OCI-LY1 (cell line): ENCODE measurements at regions not wholly inside any gene's neighbourhood (a gene's known extent, or its start where the extent isn't known, plus 50 kb on each side); places are given as distances from the start of the nearest gene placed in this dataset.

Source experiments
- H2AFZ ChIP-seq: fragments of 200-600 bp; sonication (generic), shearing (Covaris generic); 2 replicates; pipeline ENCODE4 v1.6.0; 2014; ENCODE audit warnings: antibody characterized with exemption, mild to moderate bottlenecking, low read length
- H3F3A ChIP-seq: fragments of 200-600 bp; sonication (generic), shearing (Covaris generic); 2 replicates; pipeline ENCODE4 v1.6.0; 2014; ENCODE audit warnings: mild to moderate bottlenecking, antibody characterized with exemption, low read length, moderate library complexity; ENCODE audit not compliant: insufficient read depth
- H3K27ac ChIP-seq: fragments of 200-600 bp; sonication (generic); 2 replicates; pipeline ENCODE4 v1.5.1; 2014; ENCODE audit warnings: low read length, mixed run types, mild to moderate bottlenecking, low read depth; ENCODE audit not compliant: poor library complexity, severe bottlenecking
- H3K27me3 ChIP-seq: fragments of 200-600 bp; sonication (generic); 2 replicates; pipeline ENCODE4 v1.6.0; 2014; ENCODE audit warnings: antibody characterized with exemption, mild to moderate bottlenecking, low read length, moderate library complexity; ENCODE audit not compliant: insufficient read depth
- H3K36me3 ChIP-seq: fragments of 200-600 bp; sonication (generic); 2 replicates; pipeline ENCODE4 v1.6.1; 2014; ENCODE audit warnings: mild to moderate bottlenecking, antibody characterized with exemption, low read length, moderate library complexity, mixed read lengths; ENCODE audit not compliant: insufficient read depth
- H3K4me1 ChIP-seq: fragments of 200-600 bp; sonication (generic); 2 replicates; pipeline ENCODE4 v1.5.1; 2014; ENCODE audit warnings: mild to moderate bottlenecking, low read length, moderate library complexity; ENCODE audit not compliant: insufficient read depth, severe bottlenecking
- H3K4me2 ChIP-seq: fragments of 200-600 bp; sonication (generic), shearing (Covaris generic); 2 replicates; pipeline ENCODE4 v1.6.1; 2014; ENCODE audit warnings: low read length
- H3K4me3 ChIP-seq: fragments of 200-600 bp; sonication (generic); 2 replicates; pipeline ENCODE4 v1.5.1; 2014; ENCODE audit warnings: low read length, low read depth, mild to moderate bottlenecking, mixed read lengths; ENCODE audit not compliant: poor library complexity, severe bottlenecking
- H3K79me2 ChIP-seq: fragments of 200-600 bp; shearing (Covaris generic); 2 replicates; pipeline ENCODE4 v1.6.1; 2016; ENCODE audit warnings: mixed run types, low read length, mixed read lengths; ENCODE audit not compliant: insufficient read depth
- H3K9ac ChIP-seq: fragments of 200-600 bp; sonication (generic), shearing (Covaris generic); 2 replicates; pipeline ENCODE4 v1.6.1; 2014; ENCODE audit warnings: mild to moderate bottlenecking, low read length, mixed read lengths
- H3K9me2 ChIP-seq: fragments of 200-600 bp; sonication (generic), shearing (Covaris generic); 2 replicates; pipeline ENCODE4 v1.6.1; 2014; ENCODE audit warnings: low read depth, mild to moderate bottlenecking, low read length, mixed read lengths
- H3K9me3 ChIP-seq: fragments of 200-600 bp; shearing (Covaris generic); 2 replicates; pipeline ENCODE4 v1.6.1; 2014; ENCODE audit warnings: low read length, mixed read lengths
- H4K20me1 ChIP-seq: fragments of 200-600 bp; sonication (generic), shearing (Covaris generic); 2 replicates; pipeline ENCODE4 v1.6.0; 2016; ENCODE audit warnings: mild to moderate bottlenecking, low read length; ENCODE audit not compliant: insufficient read depth
- EZH2 ChIP-seq: fragments of 200-600 bp; sonication (generic), shearing (Covaris generic); IDR thresholded peaks from 2 replicates; pipeline ENCODE4 v1.8.0; 2017; ENCODE audit warnings: borderline replicate concordance, mixed run types, mild to moderate bottlenecking, antibody characterized with exemption, low read length, moderate library complexity, mixed read lengths
- TF ChIP-seq, protein P1 (sequence below): fragments of 200-600 bp; sonication (generic), shearing (Covaris generic); IDR thresholded peaks from 2 replicates; pipeline ENCODE4 v1.5.1; 2017; ENCODE audit warnings: mild to moderate bottlenecking, antibody characterized with exemption, low read length, moderate library complexity, mixed read lengths

DNA sequence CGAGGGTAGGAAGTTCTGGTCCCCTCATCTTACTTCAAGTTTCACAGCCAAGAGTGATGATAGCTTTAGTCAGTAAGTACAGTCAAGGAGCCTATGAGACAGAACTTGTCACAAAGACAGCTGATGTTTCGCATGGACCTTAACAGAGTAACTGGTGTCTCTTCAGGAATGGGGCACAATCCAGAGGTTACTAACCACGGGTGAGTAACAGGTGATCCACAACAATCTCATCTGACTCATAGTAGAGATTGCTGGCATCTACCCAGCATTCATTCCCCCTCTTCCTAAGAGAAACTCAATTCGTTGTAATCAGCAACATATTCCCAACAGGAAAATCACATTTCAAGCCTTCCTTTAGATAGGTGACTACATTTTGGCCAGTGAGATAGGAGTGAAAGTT, 126.7 kb downstream of the SNX18 start:
- Histone ChIP-seq H3K27ac (no peak overlapping the region), H2AFZ (no peak overlapping the region)

DNA sequence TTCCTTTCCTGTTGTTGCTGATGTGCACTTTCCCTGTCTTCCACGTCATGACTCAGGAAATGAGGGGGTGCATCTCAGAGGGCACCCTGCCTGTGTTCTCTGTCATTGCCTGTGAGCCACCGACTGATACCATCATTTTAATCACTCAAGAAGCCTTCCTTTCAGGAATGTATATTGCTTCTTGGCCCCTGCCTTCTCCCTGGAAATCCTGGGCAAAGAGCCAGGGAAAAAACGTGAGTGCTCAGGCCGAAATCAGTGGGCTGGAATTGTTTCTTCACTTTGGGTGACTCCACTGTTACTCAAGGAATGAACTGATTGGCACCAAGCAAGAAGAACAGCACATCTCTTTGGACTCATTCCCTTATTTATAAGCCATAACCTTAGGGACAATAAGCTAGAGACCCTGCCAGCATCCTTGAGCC, 126.1 kb downstream of the SNX18 start:
- Histone ChIP-seq H3F3A (no peaks in the 10 kb centered on the region), H3K27me3 (no peaks in the 10 kb centered on the region), H3K27ac (no peak overlapping the region)

More for the DNA sequence above, 126.7 kb downstream of the SNX18 start:
- Histone ChIP-seq H3K4me2 (no peak overlapping the region), H3K9ac (no peak overlapping the region), H3K36me3 (no peaks in the 10 kb centered on the region), H3K79me2 (no peaks in the 10 kb centered on the region), H3K9me2 (no peaks in the 10 kb centered on the region), H3K9me3 (no peaks in the 10 kb centered on the region), H3K4me1 (peaks cover 23% of the 10 kb centered on the region), H4K20me1 (no peaks in the 10 kb centered on the region), H3K27me3 (no peaks in the 10 kb centered on the region), H3K4me3 (no peak overlapping the region), H3F3A (no peaks in the 10 kb centered on the region)
- TF ChIP-seq, protein P1, sequence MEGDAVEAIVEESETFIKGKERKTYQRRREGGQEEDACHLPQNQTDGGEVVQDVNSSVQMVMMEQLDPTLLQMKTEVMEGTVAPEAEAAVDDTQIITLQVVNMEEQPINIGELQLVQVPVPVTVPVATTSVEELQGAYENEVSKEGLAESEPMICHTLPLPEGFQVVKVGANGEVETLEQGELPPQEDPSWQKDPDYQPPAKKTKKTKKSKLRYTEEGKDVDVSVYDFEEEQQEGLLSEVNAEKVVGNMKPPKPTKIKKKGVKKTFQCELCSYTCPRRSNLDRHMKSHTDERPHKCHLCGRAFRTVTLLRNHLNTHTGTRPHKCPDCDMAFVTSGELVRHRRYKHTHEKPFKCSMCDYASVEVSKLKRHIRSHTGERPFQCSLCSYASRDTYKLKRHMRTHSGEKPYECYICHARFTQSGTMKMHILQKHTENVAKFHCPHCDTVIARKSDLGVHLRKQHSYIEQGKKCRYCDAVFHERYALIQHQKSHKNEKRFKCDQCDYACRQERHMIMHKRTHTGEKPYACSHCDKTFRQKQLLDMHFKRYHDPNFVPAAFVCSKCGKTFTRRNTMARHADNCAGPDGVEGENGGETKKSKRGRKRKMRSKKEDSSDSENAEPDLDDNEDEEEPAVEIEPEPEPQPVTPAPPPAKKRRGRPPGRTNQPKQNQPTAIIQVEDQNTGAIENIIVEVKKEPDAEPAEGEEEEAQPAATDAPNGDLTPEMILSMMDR: no peak
- TF ChIP-seq EZH2: no peak

DNA sequence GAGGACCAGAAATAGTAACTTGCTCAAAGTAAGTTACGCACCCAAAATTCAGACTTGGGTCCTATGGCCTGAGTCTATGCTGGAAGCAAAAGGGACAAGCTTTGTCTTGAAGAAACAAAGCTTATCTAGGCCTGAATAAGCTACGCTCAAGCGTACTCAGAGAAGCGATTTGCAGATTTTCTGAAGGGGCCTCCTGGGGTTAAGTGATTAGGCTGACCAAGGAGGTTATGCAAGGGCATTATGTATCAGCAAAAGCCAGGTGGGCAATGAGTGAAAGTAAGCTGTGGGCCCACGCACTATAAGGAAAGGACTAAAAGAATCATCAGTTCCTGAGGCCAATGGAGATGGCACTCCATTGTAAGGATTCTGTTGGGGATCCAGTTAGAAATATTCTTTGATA, 122.1 kb downstream of the SNX18 start:
- Histone ChIP-seq H2AFZ (no peak overlapping the region), H3K27me3 (no peaks in the 10 kb centered on the region)

More for the DNA sequence above, 126.1 kb downstream of the SNX18 start:
- no peak overlapping the region for H3K4me2 ChIP-seq
- no peaks in the 10 kb centered on the region for H4K20me1 ChIP-seq
- H3K9ac ChIP-seq: no peak overlapping the region
- no peaks in the 10 kb centered on the region for H3K9me3 ChIP-seq
- no peaks in the 10 kb centered on the region for H3K79me2 ChIP-seq
- no peak overlapping the region for H3K4me3 ChIP-seq
- no peaks in the 10 kb centered on the region for H3K9me2 ChIP-seq
- TF ChIP-seq, protein P1: no peak
- TF ChIP-seq EZH2: no peak
- peaks cover 23% of the 10 kb centered on the region for H3K4me1 ChIP-seq
- no peak overlapping the region for H2AFZ ChIP-seq
- no peaks in the 10 kb centered on the region for H3K36me3 ChIP-seq

More for the DNA sequence above, 122.1 kb downstream of the SNX18 start:
- Histone ChIP-seq H4K20me1 (no peaks in the 10 kb centered on the region), H3K79me2 (no peaks in the 10 kb centered on the region), H3K36me3 (no peaks in the 10 kb centered on the region), H3K4me1 (no peaks in the 10 kb centered on the region), H3K4me3 (no peak overlapping the region), H3K4me2 (no peak overlapping the region), H3K9me2 (no peaks in the 10 kb centered on the region), H3F3A (no peaks in the 10 kb centered on the region), H3K9ac (no peak overlapping the region), H3K9me3 (no peaks in the 10 kb centered on the region), H3K27ac (no peak overlapping the region)
- TF ChIP-seq, protein P1: no peak
- TF ChIP-seq EZH2: no peak
